Peyer's patch (tissue), 4 donors: ENCODE measurements at regions not wholly inside any gene's neighbourhood (a gene's known extent, or its start where the extent isn't known, plus 50 kb on each side); places are given as distances from the start of the nearest gene placed in this dataset.

Experiments
- DNase-seq, 3 donors: peaks; one replicate each; pipeline ENCODE4 v3.0.0-alpha.2; 2017 to 2019
- H3K27ac ChIP-seq, 4 donors: fragments of 200-600 bp; sonication (generic); one replicate each; pipeline ENCODE4 v1.5.1; 2016 to 2019
- H3K27me3 ChIP-seq, 2 donors: fragments of 200-600 bp; sonication (generic); one replicate each; pipeline ENCODE4 v1.5.1; 2019
- H3K36me3 ChIP-seq, 3 donors: fragments of 200-600 bp; sonication (generic); one replicate each; pipeline ENCODE4 v1.5.1; 2016 to 2019
- H3K4me1 ChIP-seq, 4 donors: fragments of 200-600 bp; sonication (generic); one replicate each; pipeline ENCODE4 v1.5.1; 2016 to 2019
- H3K4me3 ChIP-seq, 4 donors: fragments of 200-600 bp; sonication (generic); 1 replicate in 3 of 4; 2 replicates in 1 of 4; pipeline ENCODE4 v1.5.1; 2016 to 2019; ENCODE audit warnings: mild to moderate bottlenecking in 1 of 4
- H3K9me3 ChIP-seq, 4 donors: fragments of 200-600 bp; sonication (generic); one replicate each; pipeline ENCODE4 v1.5.1; 2016 to 2019; ENCODE audit warnings: mild to moderate bottlenecking in 1 of 4
- POLR2A ChIP-seq, 2 donors: fragments of 450-650 bp; IDR thresholded peaks; one replicate each; pipeline ENCODE4 v1.5.1; 2017; ENCODE audit warnings: antibody characterized with exemption in 2 of 2, mild to moderate bottlenecking in 2 of 2, moderate library complexity in 2 of 2
- TF ChIP-seq, protein P1 (sequence below), 6 experiments: fragments of 450-650 bp in 4 of 6; fragments of 200-600 bp in 2 of 6; sonication (generic) in 1 of 6; IDR thresholded peaks; one replicate each; pipeline ENCODE4 v1.5.1; 2017 to 2019; ENCODE audit warnings: antibody characterized with exemption in 6 of 6, mild to moderate bottlenecking in 3 of 6, moderate library complexity in 1 of 6

DNA sequence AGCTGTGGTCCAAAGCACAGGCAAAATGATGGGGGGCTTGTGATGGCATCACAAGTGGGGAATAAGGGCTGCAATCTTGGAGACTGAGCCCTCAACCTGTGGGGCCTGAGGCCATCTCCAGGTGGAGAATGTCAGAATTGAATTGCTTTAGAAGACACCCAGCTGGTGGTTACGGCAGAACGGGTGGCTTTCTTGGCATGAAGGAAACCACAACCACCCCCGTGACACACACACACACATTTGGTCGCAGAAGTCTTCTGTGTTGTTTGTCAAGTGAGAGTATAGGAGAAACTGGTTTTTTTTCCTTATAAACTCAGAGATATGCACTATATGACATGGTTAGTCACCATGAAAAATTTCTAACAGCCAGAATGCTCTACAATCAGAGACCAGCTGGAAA, 139.5 kb upstream of the CDH4 start:
- no peaks in the 10 kb centered on the region for H3K9me3 ChIP-seq
- H3K27ac ChIP-seq, result no peak overlapping the region
- TF ChIP-seq, protein P1, sequence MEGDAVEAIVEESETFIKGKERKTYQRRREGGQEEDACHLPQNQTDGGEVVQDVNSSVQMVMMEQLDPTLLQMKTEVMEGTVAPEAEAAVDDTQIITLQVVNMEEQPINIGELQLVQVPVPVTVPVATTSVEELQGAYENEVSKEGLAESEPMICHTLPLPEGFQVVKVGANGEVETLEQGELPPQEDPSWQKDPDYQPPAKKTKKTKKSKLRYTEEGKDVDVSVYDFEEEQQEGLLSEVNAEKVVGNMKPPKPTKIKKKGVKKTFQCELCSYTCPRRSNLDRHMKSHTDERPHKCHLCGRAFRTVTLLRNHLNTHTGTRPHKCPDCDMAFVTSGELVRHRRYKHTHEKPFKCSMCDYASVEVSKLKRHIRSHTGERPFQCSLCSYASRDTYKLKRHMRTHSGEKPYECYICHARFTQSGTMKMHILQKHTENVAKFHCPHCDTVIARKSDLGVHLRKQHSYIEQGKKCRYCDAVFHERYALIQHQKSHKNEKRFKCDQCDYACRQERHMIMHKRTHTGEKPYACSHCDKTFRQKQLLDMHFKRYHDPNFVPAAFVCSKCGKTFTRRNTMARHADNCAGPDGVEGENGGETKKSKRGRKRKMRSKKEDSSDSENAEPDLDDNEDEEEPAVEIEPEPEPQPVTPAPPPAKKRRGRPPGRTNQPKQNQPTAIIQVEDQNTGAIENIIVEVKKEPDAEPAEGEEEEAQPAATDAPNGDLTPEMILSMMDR (IDR thresholded peaks at IDR 0.05), result no peak
- no peak for TF ChIP-seq POLR2A (IDR thresholded peaks at IDR 0.05)
- DNase-seq, result no peak
- no peaks in the 10 kb centered on the region for H3K27me3 ChIP-seq
- H3K4me1 ChIP-seq, result no peaks in the 10 kb centered on the region
- no peak overlapping the region for H3K4me3 ChIP-seq
- H3K36me3 ChIP-seq, result no peaks in the 10 kb centered on the region

DNA sequence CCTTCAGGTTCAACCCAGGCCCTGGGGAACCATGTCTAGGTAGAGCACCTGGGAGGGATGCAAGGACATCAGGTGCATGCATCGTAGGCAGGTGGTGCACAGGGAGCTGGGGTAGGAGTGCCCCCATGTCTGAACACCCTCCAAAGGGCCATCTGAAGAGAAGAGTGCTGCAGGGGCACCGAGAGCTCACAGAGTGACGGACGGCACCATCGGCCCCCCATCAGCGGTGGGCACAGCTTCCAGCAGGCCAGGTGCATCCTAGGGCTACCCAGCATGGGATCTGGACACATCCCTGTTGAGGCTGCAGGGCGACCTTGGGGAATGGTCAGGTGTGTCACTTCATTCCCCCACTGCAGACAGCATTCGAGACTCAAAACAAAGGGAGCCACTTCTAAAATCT, 138.3 kb upstream of the CDH4 start:
- Histone ChIP-seq H3K9me3 (no peaks in the 10 kb centered on the region), H3K36me3 (no peaks in the 10 kb centered on the region), H3K27ac (no peak overlapping the region), H3K4me3 (no peak overlapping the region), H3K4me1 (no peaks in the 10 kb centered on the region), H3K27me3 (no peaks in the 10 kb centered on the region)
- TF ChIP-seq, protein P1 (IDR thresholded peaks at IDR 0.05), result no peak
- no peak for TF ChIP-seq POLR2A (IDR thresholded peaks at IDR 0.05)
- DNase-seq, result no peak

GRCh38 chr20:61114493-61115175, 137.4 kb upstream of the CDH4 start:
- no peak overlapping the region for H3K4me3 ChIP-seq
- DNase-seq, result no peak
- H3K27me3 ChIP-seq, result no peaks in the 10 kb centered on the region
- H3K27ac ChIP-seq, result peak overlapping the region in 1 of 4 donors; percentile 5
- H3K36me3 ChIP-seq, result no peaks in the 10 kb centered on the region
- H3K4me1 ChIP-seq, result no peaks in the 10 kb centered on the region
- TF ChIP-seq, protein P1 (IDR thresholded peaks at IDR 0.05), result no peak
- no peak for TF ChIP-seq POLR2A (IDR thresholded peaks at IDR 0.05)
- no peaks in the 10 kb centered on the region for H3K9me3 ChIP-seq

- no peaks in the 10 kb centered on the region for H3K9me3 ChIP-seq
- no peaks in the 10 kb centered on the region for H3K36me3 ChIP-seq
- H3K4me3 ChIP-seq, result no peak overlapping the region
- no peak for DNase-seq
- TF ChIP-seq, protein P1 (IDR thresholded peaks at IDR 0.05), result no peak
- no peak for TF ChIP-seq POLR2A (IDR thresholded peaks at IDR 0.05)
- peak overlapping the region in 2 of 4 donors; percentile 19 for H3K27ac ChIP-seq
- H3K4me1 ChIP-seq, result no peaks in the 10 kb centered on the region
- no peaks in the 10 kb centered on the region for H3K27me3 ChIP-seq
Measured at GRCh38 chr20:61115364-61116065, 136.5 kb upstream of the CDH4 start.

DNA sequence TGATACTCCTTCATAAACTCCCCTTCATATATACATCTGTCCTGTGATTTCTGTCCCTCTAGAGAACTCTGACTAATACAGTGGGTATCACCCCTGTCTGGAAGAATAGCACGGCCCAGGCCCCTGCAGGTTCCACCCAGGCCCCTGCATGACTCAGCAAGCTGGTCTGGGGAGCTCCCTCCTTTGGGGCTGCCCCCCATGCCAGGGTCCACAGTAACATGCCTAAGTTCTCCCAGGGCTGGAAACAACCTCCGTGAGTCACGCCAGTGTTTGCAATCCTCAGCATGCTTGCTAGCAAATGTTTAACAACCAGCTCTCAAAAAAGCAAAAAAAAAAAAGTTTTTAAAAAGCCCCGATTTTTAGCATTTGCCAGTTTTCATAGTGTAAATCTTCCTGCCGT, 134.3 kb upstream of the CDH4 start:
- Histone ChIP-seq H3K9me3 (no peaks in the 10 kb centered on the region), H3K4me3 (no peak overlapping the region), H3K4me1 (no peaks in the 10 kb centered on the region), H3K27me3 (no peaks in the 10 kb centered on the region), H3K36me3 (no peaks in the 10 kb centered on the region), H3K27ac (no peak overlapping the region)
- DNase-seq, result no peak
- TF ChIP-seq POLR2A (IDR thresholded peaks at IDR 0.05), result no peak
- TF ChIP-seq, protein P1 (IDR thresholded peaks at IDR 0.05), result no peak
